ENCODE measurements at regions not wholly inside any gene's neighbourhood (a gene's known extent, or its start where the extent isn't known, plus 50 kb on each side); places are given as distances from the start of the nearest gene placed in this dataset.

- no peak for DNase-seq
- Histone ChIP-seq H3K27ac (no peak overlapping the region), H3K9me3 (no peaks in the 10 kb centered on the region), H3K4me3 (no peak overlapping the region), H3K4me1 (no peaks in the 10 kb centered on the region), H3K36me3 (no peaks in the 10 kb centered on the region), H3K27me3 (no peaks in the 10 kb centered on the region)
- no peak for TF ChIP-seq POLR2A (IDR thresholded peaks at IDR 0.05)
- no peak for TF ChIP-seq CTCF (IDR thresholded peaks at IDR 0.05)
- intact Hi-C loops (cut with DNase I; ENCODE audit: low total_unique reads): no loop called here
Measured at GRCh38 chr9:105093685-105094084, 150.8 kb upstream of the SLC44A1 start.

GRCh38 chr9:105098370-105098769, 146.1 kb upstream of the SLC44A1 start:
- no peak for TF ChIP-seq CTCF (IDR thresholded peaks at IDR 0.05)
- no peak for TF ChIP-seq POLR2A (IDR thresholded peaks at IDR 0.05)
- Histone ChIP-seq H3K27ac (no peak overlapping the region), H3K36me3 (no peaks in the 10 kb centered on the region), H3K9me3 (no peaks in the 10 kb centered on the region), H3K4me1 (no peaks in the 10 kb centered on the region), H3K27me3 (no peaks in the 10 kb centered on the region), H3K4me3 (no peak overlapping the region)
- intact Hi-C loops (cut with DNase I; ENCODE audit: low total_unique reads): no loop called here
- no peak for DNase-seq

- DNase-seq: no peak
- TF ChIP-seq POLR2A (IDR thresholded peaks at IDR 0.05) (no peak), CTCF (IDR thresholded peaks at IDR 0.05) (no peak)
- H3K36me3 ChIP-seq: no peaks in the 10 kb centered on the region
Measured at GRCh38 chr9:105103776-105104175, 140.7 kb upstream of the SLC44A1 start.

GRCh38 chr9:105114318-105114717, 130.1 kb upstream of the SLC44A1 start:
- Histone ChIP-seq H3K27me3 (no peaks in the 10 kb centered on the region), H3K27ac (no peak overlapping the region), H3K36me3 (no peaks in the 10 kb centered on the region), H3K4me1 (no peaks in the 10 kb centered on the region), H3K4me3 (no peak overlapping the region), H3K9me3 (no peaks in the 10 kb centered on the region)
- no peak for TF ChIP-seq CTCF (IDR thresholded peaks at IDR 0.05)
- TF ChIP-seq POLR2A (IDR thresholded peaks at IDR 0.05): no peak
- intact Hi-C loops (cut with DNase I; ENCODE audit: low total_unique reads): no loop called here
- DNase-seq: no peak

More at GRCh38 chr9:105103776-105104175, 140.7 kb upstream of the SLC44A1 start:
- Histone ChIP-seq H3K27me3 (no peaks in the 10 kb centered on the region), H3K27ac (no peak overlapping the region), H3K4me3 (no peak overlapping the region), H3K9me3 (no peaks in the 10 kb centered on the region), H3K4me1 (no peaks in the 10 kb centered on the region)
- intact Hi-C loops (cut with DNase I; ENCODE audit: low total_unique reads): no loop called here

GRCh38 chr9:105114964-105115728, 129.3 kb upstream of the SLC44A1 start:
- intact Hi-C loops (cut with DNase I; ENCODE audit: low total_unique reads): no loop called here
- Histone ChIP-seq H3K36me3 (no peaks in the 10 kb centered on the region), H3K9me3 (no peaks in the 10 kb centered on the region), H3K4me3 (no peak overlapping the region), H3K4me1 (no peaks in the 10 kb centered on the region), H3K27ac (no peak overlapping the region), H3K27me3 (no peaks in the 10 kb centered on the region)
- TF ChIP-seq CTCF (IDR thresholded peaks at IDR 0.05) (no peak), POLR2A (IDR thresholded peaks at IDR 0.05) (no peak)
- DNase-seq: peak in 1 of 2 donors; percentile 17
